Neuronal stem cell (in vitro differentiated cells): ENCODE measurements at regions not wholly inside any gene's neighbourhood (a gene's known extent, or its start where the extent isn't known, plus 50 kb on each side); places are given as distances from the start of the nearest gene placed in this dataset.
"Not testable (repeated sequence)": the region's sequence is repeated elsewhere in the genome, so short reads cannot be mapped to it uniquely, and the experiment has no call there.

ENCODE experiments used
- DNase-seq: peaks from one replicate; pipeline ENCODE4 v3.0.0-alpha.2; 2013; ENCODE audit warnings: low spot score
- H2AFZ ChIP-seq: one replicate; pipeline ENCODE4 v1.6.1; 2013; ENCODE audit warnings: mild to moderate bottlenecking, low read length, inconsistent platforms
- H2AK5ac ChIP-seq: 2 replicates; pipeline ENCODE4 v1.6.1; 2013; ENCODE audit warnings: low read depth, mild to moderate bottlenecking, inconsistent platforms, low read length, moderate library complexity, mixed read lengths
- H2BK120ac ChIP-seq: 2 replicates; pipeline ENCODE4 v1.6.1; 2013; ENCODE audit warnings: low read depth, mild to moderate bottlenecking, inconsistent platforms, low read length, moderate library complexity, mixed read lengths
- H2BK12ac ChIP-seq: one replicate; pipeline ENCODE4 v1.6.1; 2013; ENCODE audit warnings: low read length, inconsistent platforms
- H2BK15ac ChIP-seq: 2 replicates; pipeline ENCODE4 v1.6.1; 2013; ENCODE audit warnings: mild to moderate bottlenecking, low read length, inconsistent platforms, mixed read lengths
- H2BK5ac ChIP-seq: one replicate; pipeline ENCODE4 v1.6.1; 2013; ENCODE audit warnings: inconsistent platforms, mild to moderate bottlenecking, low read length, moderate library complexity
- H3K14ac ChIP-seq: one replicate; pipeline ENCODE4 v1.6.1; 2013; ENCODE audit warnings: low read length, inconsistent platforms
- H3K18ac ChIP-seq: 2 replicates; pipeline ENCODE4 v1.6.1; 2013; ENCODE audit warnings: low read length, inconsistent platforms
- H3K23ac ChIP-seq: 2 replicates; pipeline ENCODE4 v1.6.1; 2013; ENCODE audit warnings: low read depth, mild to moderate bottlenecking, mixed read lengths, low read length, inconsistent platforms; ENCODE audit not compliant: poor library complexity
- H3K27ac ChIP-seq: replicated peaks from 3 replicates; pipeline ENCODE4 v1.5.1; 2013; ENCODE audit warnings: low read length, inconsistent platforms
- H3K27me3 ChIP-seq, 3 experiments: 2 replicates each; pipeline ENCODE4 v1.6.1; 2013; ENCODE audit warnings: low read length in 3 of 3, mild to moderate bottlenecking in 2 of 3, inconsistent platforms in 1 of 3, low read depth in 1 of 3, mixed read lengths in 1 of 3, moderate library complexity in 1 of 3; ENCODE audit not compliant: control insufficient read depth in 3 of 3, insufficient read depth in 3 of 3
- H3K36me3 ChIP-seq, 2 donors: replicated peaks in 1 of 2; 2 replicates each; pipeline ENCODE4 v1.6.1; 2013; ENCODE audit warnings: low read length in 2 of 2; ENCODE audit not compliant: control insufficient read depth in 2 of 2, insufficient read depth in 2 of 2
- H3K4ac ChIP-seq: 2 replicates; pipeline ENCODE4 v1.6.1; 2013; ENCODE audit warnings: inconsistent platforms, mild to moderate bottlenecking, low read length, moderate library complexity
- H3K4me1 ChIP-seq, 2 donors: 1 replicate in 1 of 2; 2 replicates in 1 of 2; pipeline ENCODE4 v1.6.1; 2013; ENCODE audit warnings: low read length in 2 of 2, low read depth in 1 of 2; ENCODE audit not compliant: control insufficient read depth in 2 of 2, insufficient read depth in 1 of 2
- H3K4me2 ChIP-seq: one replicate; pipeline ENCODE4 v1.6.1; 2013; ENCODE audit warnings: mild to moderate bottlenecking, low read length, inconsistent platforms; ENCODE audit not compliant: insufficient read depth, poor library complexity, severe bottlenecking
- H3K4me3 ChIP-seq, 2 donors: 2 replicates each; pipeline ENCODE4 v1.5.1; 2013; ENCODE audit warnings: low read length in 2 of 2, mild to moderate bottlenecking in 2 of 2, inconsistent platforms in 1 of 2, moderate library complexity in 1 of 2
- H3K79me1 ChIP-seq: one replicate; pipeline ENCODE4 v1.6.1; 2013; ENCODE audit warnings: low read depth, mild to moderate bottlenecking, inconsistent platforms, low read length, moderate library complexity
- H3K9ac ChIP-seq: one replicate; pipeline ENCODE4 v1.6.1; 2013; ENCODE audit warnings: mild to moderate bottlenecking, low read depth, low read length, inconsistent platforms; ENCODE audit not compliant: poor library complexity
- H3K9me3 ChIP-seq, 2 donors: replicated peaks in 1 of 2; 2 replicates each; pipeline versions ENCODE3 to v1.6.1; 2013; ENCODE audit warnings: low read length in 2 of 2, mild to moderate bottlenecking in 2 of 2, inconsistent platforms in 1 of 2, low read depth in 1 of 2, mixed read lengths in 1 of 2, moderate library complexity in 1 of 2; ENCODE audit not compliant: control insufficient read depth in 2 of 2, insufficient read depth in 1 of 2
- H4K8ac ChIP-seq: one replicate; pipeline ENCODE4 v1.6.1; 2013; ENCODE audit warnings: low read depth, mild to moderate bottlenecking, inconsistent platforms, low read length, moderate library complexity
- H4K91ac ChIP-seq: one replicate; pipeline ENCODE4 v1.6.1; 2013; ENCODE audit warnings: low read length, low read depth, mild to moderate bottlenecking, inconsistent platforms; ENCODE audit not compliant: poor library complexity
- WGBS, 2 donors: extraction: QIAGEN DNeasy Blood & Tissue Kit; methylation state at CpG; one replicate each; pipeline ENCODE4 v1.1.7; 2013; ENCODE audit warnings: missing lambda C conversion rate in 2 of 2, mixed read lengths in 1 of 2; ENCODE audit not compliant: insufficient read length in 2 of 2, insufficient replicate concordance in 1 of 2; ENCODE audit errors: extremely low coverage in 2 of 2; 5-methylcytosine and 5-hydroxymethylcytosine counted together

- no peak overlapping the region for H4K8ac ChIP-seq
- DNase-seq = no peak
- H2BK5ac ChIP-seq = no peak overlapping the region
- peaks cover 0 to 2% of the 10 kb centered on the region in 2 donors for H3K9me3 ChIP-seq
- H2BK120ac ChIP-seq = no peak overlapping the region
- no peak overlapping the region for H3K14ac ChIP-seq
- H3K4me2 ChIP-seq = no peak overlapping the region
- no peak overlapping the region for H3K4me3 ChIP-seq
- H3K36me3 ChIP-seq = no peaks in the 10 kb centered on the region
- H3K79me1 ChIP-seq = no peaks in the 10 kb centered on the region
- H2AFZ ChIP-seq = no peak overlapping the region
- H3K4me1 ChIP-seq = peaks cover 0 to 2% of the 10 kb centered on the region in 2 donors
- H2BK15ac ChIP-seq = no peak overlapping the region
- H3K23ac ChIP-seq = no peak overlapping the region
- H3K9ac ChIP-seq = no peak overlapping the region
- no peak overlapping the region for H3K27ac ChIP-seq
- no peak overlapping the region for H3K4ac ChIP-seq
- no CpG with 5 or more reads among the region's 4 CpGs for WGBS, 2 donors
- H4K91ac ChIP-seq = no peak overlapping the region
- H2BK12ac ChIP-seq = no peak overlapping the region
- H3K18ac ChIP-seq = no peak overlapping the region
- no peak overlapping the region for H2AK5ac ChIP-seq
- H3K27me3 ChIP-seq = peaks cover 0 to 19% (median 7%) of the 10 kb centered on the region in 3 experiments
Measured at GRCh38 chr7:131940621-131941165, 384.3 kb upstream of the PODXL start.

DNA sequence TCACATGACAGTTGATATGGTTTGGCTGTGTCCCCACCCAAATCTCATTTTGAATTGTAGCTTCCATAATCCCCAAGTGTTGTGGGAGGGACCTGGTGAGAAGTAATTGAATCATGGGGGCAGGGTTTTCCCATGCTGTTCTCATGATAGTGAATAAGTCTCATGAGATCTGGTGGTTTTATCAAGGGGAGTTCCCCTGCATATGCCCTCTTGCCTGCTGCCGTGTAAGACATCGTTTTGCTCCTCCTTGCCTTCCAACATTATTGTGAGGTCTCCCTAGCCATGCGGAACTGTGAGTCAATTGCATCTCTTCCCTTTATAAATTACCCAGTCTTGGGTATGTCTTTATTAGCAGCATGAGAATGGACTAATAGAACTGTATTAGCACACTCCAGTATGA, 382.4 kb upstream of the PODXL start:
- not testable (repeated sequence) for H3K27ac ChIP-seq, H3K9me3 ChIP-seq, H2AK5ac ChIP-seq, H3K4me1 ChIP-seq, H3K79me1 ChIP-seq, H2AFZ ChIP-seq, H3K9ac ChIP-seq, DNase-seq, H3K36me3 ChIP-seq, H3K27me3 ChIP-seq, H3K23ac ChIP-seq, H3K4me2 ChIP-seq, H3K14ac ChIP-seq, H3K4me3 ChIP-seq, H3K4ac ChIP-seq, H4K91ac ChIP-seq, H2BK12ac ChIP-seq, H2BK5ac ChIP-seq, H4K8ac ChIP-seq, H2BK120ac ChIP-seq, H3K18ac ChIP-seq, H2BK15ac ChIP-seq
- WGBS, 2 donors = no CpG with 5 or more reads among the region's 3 CpGs

DNA sequence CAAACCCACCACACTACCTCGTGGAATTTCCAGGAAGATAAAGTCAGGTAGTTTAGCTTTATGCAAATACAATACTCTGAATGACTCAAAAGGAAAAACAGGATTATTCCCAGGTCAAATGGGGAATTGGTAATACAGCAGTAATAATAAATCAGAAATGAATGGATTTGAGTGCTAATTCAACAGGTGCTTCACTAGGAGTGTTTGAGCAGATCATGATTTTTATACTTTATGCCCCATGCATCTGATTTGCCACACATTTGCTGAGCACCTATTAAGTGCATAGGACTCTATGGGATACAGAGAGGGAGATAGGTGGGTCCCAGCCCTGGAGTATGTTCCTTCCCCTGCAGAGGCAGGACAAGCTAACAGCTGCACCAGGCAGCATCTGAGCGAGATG, 381.4 kb upstream of the PODXL start:
- no peaks in the 10 kb centered on the region for H3K4me1 ChIP-seq
- no peak overlapping the region for H2BK5ac ChIP-seq
- no peak overlapping the region for H2AK5ac ChIP-seq
- no peak overlapping the region for H3K14ac ChIP-seq
- no peak overlapping the region for H3K23ac ChIP-seq
- no peak overlapping the region for H3K4ac ChIP-seq
- no peaks in the 10 kb centered on the region for H3K27me3 ChIP-seq
- H3K27ac ChIP-seq = no peak overlapping the region
- H2AFZ ChIP-seq = no peak overlapping the region
- H3K4me2 ChIP-seq = no peak overlapping the region
- H3K79me1 ChIP-seq = no peaks in the 10 kb centered on the region
- H3K4me3 ChIP-seq = no peak overlapping the region
- H4K8ac ChIP-seq = no peak overlapping the region
- no peak overlapping the region for H3K9ac ChIP-seq
- no peak overlapping the region for H2BK120ac ChIP-seq
- no peak overlapping the region for H4K91ac ChIP-seq
- DNase-seq = no peak
- H2BK15ac ChIP-seq = no peak overlapping the region
- no CpG with 5 or more reads among the region's 2 CpGs for WGBS, 2 donors
- H3K18ac ChIP-seq = no peak overlapping the region
- no peak overlapping the region for H2BK12ac ChIP-seq
- peaks cover 0 to 2% of the 10 kb centered on the region in 2 donors for H3K9me3 ChIP-seq
- H3K36me3 ChIP-seq = no peaks in the 10 kb centered on the region

- Histone ChIP-seq H2BK120ac (no peak overlapping the region), H4K8ac (no peak overlapping the region), H3K14ac (no peak overlapping the region), H3K27ac (no peak overlapping the region), H3K9ac (no peak overlapping the region), H3K36me3 (no peaks in the 10 kb centered on the region), H3K27me3 (no peaks in the 10 kb centered on the region), H2AFZ (no peak overlapping the region), H4K91ac (no peak overlapping the region), H3K4me1 (no peaks in the 10 kb centered on the region), H3K79me1 (no peaks in the 10 kb centered on the region), H3K9me3 (no peaks in the 10 kb centered on the region), H2BK12ac (no peak overlapping the region), H2AK5ac (no peak overlapping the region), H2BK15ac (no peak overlapping the region), H3K4ac (no peak overlapping the region), H2BK5ac (no peak overlapping the region), H3K23ac (no peak overlapping the region), H3K18ac (no peak overlapping the region), H3K4me3 (no peak overlapping the region), H3K4me2 (no peak overlapping the region)
- no peak for DNase-seq
- WGBS, 2 donors = no CpG with 5 or more reads among the region's 3 CpGs
Measured at GRCh38 chr7:131935180-131935579, 378.8 kb upstream of the PODXL start.
